Fibroblast of pulmonary artery (primary cell): ENCODE measurements at regions not wholly inside any gene's neighbourhood (a gene's known extent, or its start where the extent isn't known, plus 50 kb on each side); places are given as distances from the start of the nearest gene placed in this dataset.
A peak's percentile ranks its signal among the peaks of the same experiment; 100 is the strongest.

Source experiments
- DNase-seq: peaks from one replicate; pipeline ENCODE4 v3.0.0-alpha.2; 2010; ENCODE audit warnings: low read depth
- H3K4me3 ChIP-seq: replicated peaks from 2 replicates; pipeline ENCODE4 v1.5.1; 2011; ENCODE audit warnings: low read depth, mild to moderate bottlenecking, control low read depth, low read length, moderate library complexity
- CTCF ChIP-seq: IDR thresholded peaks from 2 replicates; pipeline ENCODE4 v1.5.1; 2011; ENCODE audit warnings: mild to moderate bottlenecking, control low read depth, low read length, inconsistent platforms; ENCODE audit errors: missing control alignments

- TF ChIP-seq CTCF, result no peak
- DNase-seq, result no peak
- no peak overlapping the region for H3K4me3 ChIP-seq
These were observed 144.8 kb upstream of the NDUFV2 start for GRCh38 chr18:8957731-8958130.

- no peak overlapping the region for H3K4me3 ChIP-seq
- no peak for DNase-seq
- TF ChIP-seq CTCF, result no peak
These were observed 143.8 kb upstream of the NDUFV2 start for GRCh38 chr18:8958660-8959059.

GRCh38 chr18:8959551-8960135 lies 142.9 kb upstream of the NDUFV2 start:
- DNase-seq, result no peak

GRCh38 chr18:8960740-8961657 lies 141.5 kb upstream of the NDUFV2 start:
- H3K4me3 ChIP-seq, result no peak overlapping the region
- no peak for TF ChIP-seq CTCF
- peak; percentile 71 for DNase-seq

More at GRCh38 chr18:8959551-8960135, 142.9 kb upstream of the NDUFV2 start:
- H3K4me3 ChIP-seq, result no peak overlapping the region
- TF ChIP-seq CTCF, result no peak

GRCh38 chr18:8962192-8962779 lies 140.2 kb upstream of the NDUFV2 start:
- no peak for DNase-seq
- TF ChIP-seq CTCF, result no peak
- no peak overlapping the region for H3K4me3 ChIP-seq

- DNase-seq, result no peak
- H3K4me3 ChIP-seq, result no peak overlapping the region
- TF ChIP-seq CTCF, result no peak
These were observed 139.5 kb upstream of the NDUFV2 start for GRCh38 chr18:8962855-8963635.
